ENCODE measurements at regions not wholly inside any gene's neighbourhood (a gene's known extent, or its start where the extent isn't known, plus 50 kb on each side); places are given as distances from the start of the nearest gene placed in this dataset.
A peak's percentile ranks its signal among the peaks of the same experiment; 100 is the strongest.

DNA sequence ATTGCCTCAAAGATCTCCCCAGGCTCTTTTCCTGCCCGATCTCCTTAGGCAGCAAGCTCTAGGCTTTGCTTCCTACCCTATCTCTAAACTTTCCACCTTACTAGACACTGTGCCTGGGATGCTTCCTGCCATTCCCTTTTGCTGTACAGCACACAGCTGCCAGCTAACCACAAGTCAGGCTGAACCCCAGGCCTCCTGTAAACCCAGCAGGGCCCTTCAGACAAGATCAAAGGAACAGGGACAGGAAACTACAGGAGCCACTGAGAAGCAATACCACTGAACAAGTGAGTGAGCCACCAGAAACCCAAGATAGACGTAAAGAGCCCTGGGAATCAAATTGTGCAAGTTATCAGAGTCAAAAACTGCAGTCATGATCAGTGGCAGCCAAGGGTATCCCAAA lies 180.7 kb downstream of the SUCLG1 start:
- no peak overlapping the region for H3K4me3 ChIP-seq (ENCODE audit: low read length in 2 of 2)

DNA sequence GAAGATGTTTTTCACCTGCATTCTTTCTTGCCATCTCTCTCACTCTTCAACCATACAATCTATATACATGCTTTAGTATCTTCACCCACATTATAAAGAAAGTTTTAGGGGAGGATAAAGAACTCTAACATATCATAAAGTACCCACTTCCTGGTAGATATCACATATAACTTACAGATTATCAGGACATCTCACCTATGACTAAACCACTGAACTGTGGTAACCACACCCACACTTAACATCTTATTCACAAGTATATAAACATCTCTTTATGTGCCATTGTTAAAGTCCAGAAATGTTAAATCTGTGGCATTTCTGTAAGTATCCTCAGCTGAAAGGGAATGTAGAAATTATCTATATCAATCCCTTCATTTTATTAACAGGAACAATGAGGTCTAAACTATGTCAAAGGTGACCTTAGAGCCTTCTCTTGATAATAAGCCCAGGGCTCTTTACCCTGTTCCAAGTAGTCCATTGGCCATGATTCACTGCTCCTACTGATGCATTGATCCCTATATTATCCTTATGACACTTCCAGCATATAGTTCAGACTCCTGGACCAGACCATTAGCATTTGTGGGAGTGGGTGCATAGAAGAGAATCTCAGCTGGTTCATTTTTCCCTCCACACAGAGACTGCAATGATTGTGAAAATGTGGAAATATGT lies 182.4 kb downstream of the SUCLG1 start:
- H3K36me3 Mint-ChIP-seq = no peaks in the 10 kb centered on the region
- H3K27me3 Mint-ChIP-seq = peaks cover 0 to 12% of the 10 kb centered on the region in 2 donors
- H3K27ac Mint-ChIP-seq = peak overlapping the region in 3 of 7 donors; percentile 7 to 57 (median 24)
- no peak overlapping the region for H3K4me3 ChIP-seq (ENCODE audit: low read length in 2 of 2)
- POLR2A ChIA-PET (ENCODE audit: partially characterized antibody) = no interaction called here
- H3K4me1 Mint-ChIP-seq = peaks cover 16 to 38% (median 20%) of the 10 kb centered on the region in 4 donors
- peak in 2 of 5 donors; percentile 4 to 18 for DNase-seq
- H3K4me3 Mint-ChIP-seq = peak overlapping the region in 6 of 8 donors; percentile 4 to 26 (median 10)
- H3K36me3 ChIP-seq (ENCODE audit: insufficient read depth, low read length) = no peaks in the 10 kb centered on the region
- H3K4me1 ChIP-seq (ENCODE audit: insufficient read depth, low read length) = peaks cover 25% of the 10 kb centered on the region
- H3K27ac ChIP-seq (ENCODE audit: low read depth, low read length) = no peak overlapping the region
- H3K9me3 Mint-ChIP-seq = no peaks in the 10 kb centered on the region
- H3K27me3 ChIP-seq (ENCODE audit: insufficient read depth, low read length) = no peaks in the 10 kb centered on the region
- CTCF ChIA-PET (ENCODE audit: partially characterized antibody) = no interaction called here
- intact Hi-C loops (cut with micrococcal nuclease) = no loop called here
- no peaks in the 10 kb centered on the region for H3K9me3 ChIP-seq (ENCODE audit: control insufficient read depth in 1 of 2, low read length in 2 of 2)

More for the DNA sequence above, 180.7 kb downstream of the SUCLG1 start:
- Histone ChIP-seq H3K27me3 (ENCODE audit: insufficient read depth, low read length) (no peaks in the 10 kb centered on the region), H3K9me3 (ENCODE audit: control insufficient read depth in 1 of 2, low read length in 2 of 2) (no peaks in the 10 kb centered on the region), H3K4me1 (ENCODE audit: insufficient read depth, low read length) (peaks cover 25% of the 10 kb centered on the region), H3K36me3 (ENCODE audit: insufficient read depth, low read length) (no peaks in the 10 kb centered on the region), H3K27ac (ENCODE audit: low read depth, low read length) (no peak overlapping the region)
- H3K9me3 Mint-ChIP-seq = no peaks in the 10 kb centered on the region
- ChIA-PET CTCF (ENCODE audit: partially characterized antibody) (no interaction called here), POLR2A (ENCODE audit: partially characterized antibody) (no interaction called here)
- H3K4me1 Mint-ChIP-seq = peaks cover 16 to 38% (median 20%) of the 10 kb centered on the region in 4 donors
- peaks cover 0 to 8% of the 10 kb centered on the region in 2 donors for H3K27me3 Mint-ChIP-seq
- no peaks in the 10 kb centered on the region for H3K36me3 Mint-ChIP-seq
- peak overlapping the region in 3 of 8 donors; percentile 20 to 68 (median 57) for H3K4me3 Mint-ChIP-seq
- DNase-seq = peak in 1 of 5 donors; percentile 6
- peak overlapping the region in 2 of 7 donors; percentile 48 to 58 for H3K27ac Mint-ChIP-seq
- intact Hi-C loops (cut with micrococcal nuclease) = no loop called here

GRCh38 chr2:84273406-84273805 lies 185.7 kb downstream of the SUCLG1 start:
- Histone ChIP-seq H3K4me1 (ENCODE audit: insufficient read depth, low read length) (peaks cover 20% of the 10 kb centered on the region), H3K9me3 (ENCODE audit: control insufficient read depth in 1 of 2, low read length in 2 of 2) (no peaks in the 10 kb centered on the region), H3K4me3 (ENCODE audit: low read length in 2 of 2) (no peak overlapping the region), H3K36me3 (ENCODE audit: insufficient read depth, low read length) (no peaks in the 10 kb centered on the region), H3K27ac (ENCODE audit: low read depth, low read length) (no peak overlapping the region), H3K27me3 (ENCODE audit: insufficient read depth, low read length) (no peaks in the 10 kb centered on the region)
- Mint-ChIP-seq H3K36me3 (no peaks in the 10 kb centered on the region), H3K27me3 (peaks cover 1 to 15% of the 10 kb centered on the region in 2 donors), H3K4me3 (no peak overlapping the region), H3K27ac (no peak overlapping the region), H3K4me1 (peaks cover 14 to 34% (median 18%) of the 10 kb centered on the region in 4 donors), H3K9me3 (no peaks in the 10 kb centered on the region)
- DNase-seq = no peak
- CTCF ChIA-PET (ENCODE audit: partially characterized antibody) = no interaction called here
- intact Hi-C loops (cut with micrococcal nuclease) = no loop called here
- POLR2A ChIA-PET (ENCODE audit: partially characterized antibody) = no interaction called here

- H3K9me3 ChIP-seq (ENCODE audit: control insufficient read depth in 1 of 2, low read length in 2 of 2) = no peaks in the 10 kb centered on the region
- Mint-ChIP-seq H3K36me3 (no peaks in the 10 kb centered on the region), H3K9me3 (peaks cover 0 to 2% (median 0%) of the 10 kb centered on the region in 8 donors), H3K4me1 (peaks cover 7 to 19% (median 8%) of the 10 kb centered on the region in 4 donors), H3K27me3 (peaks cover 1 to 13% of the 10 kb centered on the region in 2 donors), H3K4me3 (no peak overlapping the region), H3K27ac (no peak overlapping the region)
- no peaks in the 10 kb centered on the region for H3K36me3 ChIP-seq (ENCODE audit: insufficient read depth, low read length)
- intact Hi-C loops (cut with micrococcal nuclease) = no loop called here
- no peaks in the 10 kb centered on the region for H3K27me3 ChIP-seq (ENCODE audit: insufficient read depth, low read length)
- peaks cover 6% of the 10 kb centered on the region for H3K4me1 ChIP-seq (ENCODE audit: insufficient read depth, low read length)
- CTCF ChIA-PET (ENCODE audit: partially characterized antibody) = no interaction called here
- no peak overlapping the region for H3K27ac ChIP-seq (ENCODE audit: low read depth, low read length)
- POLR2A ChIA-PET (ENCODE audit: partially characterized antibody) = no interaction called here
- H3K4me3 ChIP-seq (ENCODE audit: low read length in 2 of 2) = no peak overlapping the region
- no peak for DNase-seq
Measured at GRCh38 chr2:84271977-84272376, 187.1 kb downstream of the SUCLG1 start.

DNA sequence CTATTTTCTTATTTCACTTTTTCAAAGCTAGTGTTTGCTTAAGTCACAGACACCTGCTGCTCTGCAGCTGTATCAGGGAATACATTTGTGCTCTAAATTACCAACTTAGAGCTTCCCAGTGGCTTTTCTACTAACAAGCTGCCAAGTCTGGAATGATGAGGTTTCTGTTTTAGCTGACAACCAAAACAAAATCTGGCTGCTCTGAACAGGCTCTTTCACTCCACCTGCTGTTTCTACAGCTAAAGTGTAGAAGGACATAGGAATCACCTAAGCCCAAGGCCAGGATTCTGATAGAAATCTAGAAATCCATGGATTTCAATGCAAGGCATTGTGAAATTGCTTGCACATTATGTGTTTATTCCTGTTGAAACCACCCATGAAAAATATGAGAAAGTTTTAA lies 201.2 kb downstream of the SUCLG1 start:
- POLR2A ChIA-PET (ENCODE audit: partially characterized antibody) = no interaction called here
- intact Hi-C loops (cut with micrococcal nuclease) = no loop called here
- no peaks in the 10 kb centered on the region for H3K4me1 ChIP-seq (ENCODE audit: insufficient read depth, low read length)
- H3K36me3 Mint-ChIP-seq = peaks cover 0 to 4% of the 10 kb centered on the region in 2 donors
- H3K4me3 Mint-ChIP-seq = no peak overlapping the region
- no peak overlapping the region for H3K27ac ChIP-seq (ENCODE audit: low read depth, low read length)
- peaks cover 9 to 15% of the 10 kb centered on the region in 2 donors for H3K27me3 Mint-ChIP-seq
- no peaks in the 10 kb centered on the region for H3K9me3 ChIP-seq (ENCODE audit: control insufficient read depth in 1 of 2, low read length in 2 of 2)
- H3K9me3 Mint-ChIP-seq = peaks cover 0 to 15% (median 7%) of the 10 kb centered on the region in 8 donors
- no peak overlapping the region for H3K27ac Mint-ChIP-seq
- DNase-seq = no peak
- H3K4me3 ChIP-seq (ENCODE audit: low read length in 2 of 2) = no peak overlapping the region
- H3K27me3 ChIP-seq (ENCODE audit: insufficient read depth, low read length) = no peaks in the 10 kb centered on the region
- CTCF ChIA-PET (ENCODE audit: partially characterized antibody) = no interaction called here
- no peaks in the 10 kb centered on the region for H3K4me1 Mint-ChIP-seq
- no peaks in the 10 kb centered on the region for H3K36me3 ChIP-seq (ENCODE audit: insufficient read depth, low read length)

DNA sequence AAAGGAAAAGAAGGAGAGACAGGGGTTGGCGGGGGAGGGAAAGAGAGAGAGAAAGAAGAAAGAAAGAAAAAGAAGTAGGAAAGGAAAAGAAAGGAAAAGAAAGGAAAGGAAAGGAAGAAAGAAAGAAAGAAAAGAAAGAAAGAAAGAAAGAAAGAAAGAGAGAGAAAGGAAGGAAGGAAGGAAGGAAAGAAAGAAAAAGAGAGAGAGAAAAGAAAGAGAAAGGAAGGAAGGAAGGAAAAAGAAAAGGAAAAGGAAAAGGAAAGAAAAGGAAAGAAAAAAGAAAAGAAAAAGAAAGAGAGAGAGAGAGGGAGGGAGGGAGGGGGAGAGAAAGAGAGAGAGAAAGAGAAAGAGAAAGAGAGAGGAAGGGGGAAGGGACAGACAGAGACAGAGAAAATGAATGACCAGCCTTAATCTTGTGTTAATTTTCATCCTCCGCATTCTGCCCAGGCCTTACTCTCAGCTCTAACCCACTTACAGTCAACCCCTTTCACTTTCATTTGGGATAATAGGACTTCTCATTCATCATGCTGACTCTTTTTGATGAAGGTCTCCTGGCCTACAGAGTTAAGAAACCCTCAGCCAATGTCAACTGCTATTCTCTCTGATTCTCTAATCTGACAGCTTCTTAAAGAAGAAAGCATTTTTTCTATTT lies 207.3 kb downstream of the SUCLG1 start:
- H3K4me3 ChIP-seq (ENCODE audit: low read length in 2 of 2) = no peak overlapping the region
- no peaks in the 10 kb centered on the region for H3K36me3 Mint-ChIP-seq
- intact Hi-C loops (cut with micrococcal nuclease) = no loop called here
- ChIA-PET POLR2A (ENCODE audit: partially characterized antibody) (no interaction called here), CTCF (ENCODE audit: partially characterized antibody) (no interaction called here)
- no peaks in the 10 kb centered on the region for H3K9me3 ChIP-seq (ENCODE audit: control insufficient read depth in 1 of 2, low read length in 2 of 2)
- no peaks in the 10 kb centered on the region for H3K4me1 ChIP-seq (ENCODE audit: insufficient read depth, low read length)
- peak overlapping the region in 1 of 7 donors; percentile 32 for H3K27ac Mint-ChIP-seq
- peaks cover 0 to 5% (median under 1%) of the 10 kb centered on the region in 4 donors for H3K4me1 Mint-ChIP-seq
- no peak overlapping the region for H3K27ac ChIP-seq (ENCODE audit: low read depth, low read length)
- no peaks in the 10 kb centered on the region for H3K27me3 ChIP-seq (ENCODE audit: insufficient read depth, low read length)
- no peaks in the 10 kb centered on the region for H3K36me3 ChIP-seq (ENCODE audit: insufficient read depth, low read length)
- peak overlapping the region in 1 of 8 donors; percentile 11 for H3K4me3 Mint-ChIP-seq
- H3K9me3 Mint-ChIP-seq = peaks cover 0 to 4% (median 0%) of the 10 kb centered on the region in 8 donors
- DNase-seq = no peak
- peaks cover 5 to 11% of the 10 kb centered on the region in 2 donors for H3K27me3 Mint-ChIP-seq

DNA sequence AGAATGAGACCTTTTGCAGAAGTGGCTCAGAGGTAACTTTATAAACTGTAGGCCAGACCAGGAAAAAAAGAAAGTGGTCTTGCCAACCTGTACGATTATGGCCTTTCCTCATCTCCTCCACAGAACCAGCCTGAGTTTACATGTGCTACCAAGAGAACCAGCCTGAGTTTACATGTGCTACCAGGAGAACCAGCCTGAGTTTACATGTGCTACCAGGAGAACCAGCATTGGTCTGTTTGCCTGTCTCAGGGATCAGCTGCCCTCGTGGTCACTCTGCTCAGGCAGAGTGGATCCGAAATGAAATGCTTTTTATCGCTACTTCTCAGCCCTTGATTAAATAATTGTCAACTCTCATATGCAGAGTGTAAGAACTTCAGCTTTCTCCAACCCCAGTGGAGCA lies 209.9 kb downstream of the SUCLG1 start:
- POLR2A ChIA-PET (ENCODE audit: partially characterized antibody) = no interaction called here
- H3K4me1 Mint-ChIP-seq = peaks cover 0 to 5% (median under 1%) of the 10 kb centered on the region in 4 donors
- CTCF ChIA-PET (ENCODE audit: partially characterized antibody) = no interaction called here

More for the DNA sequence above, 209.9 kb downstream of the SUCLG1 start:
- no peaks in the 10 kb centered on the region for H3K36me3 ChIP-seq (ENCODE audit: insufficient read depth, low read length)
- Mint-ChIP-seq H3K4me3 (no peak overlapping the region), H3K27me3 (peaks cover 4 to 5% of the 10 kb centered on the region in 2 donors), H3K9me3 (peaks cover 0 to 4% (median 0%) of the 10 kb centered on the region in 8 donors), H3K27ac (no peak overlapping the region), H3K36me3 (no peaks in the 10 kb centered on the region)
- H3K27ac ChIP-seq (ENCODE audit: low read depth, low read length) = no peak overlapping the region
- H3K9me3 ChIP-seq (ENCODE audit: control insufficient read depth in 1 of 2, low read length in 2 of 2) = no peaks in the 10 kb centered on the region
- intact Hi-C loops (cut with micrococcal nuclease) = no loop called here
- no peak overlapping the region for H3K4me3 ChIP-seq (ENCODE audit: low read length in 2 of 2)
- no peak for DNase-seq
- H3K27me3 ChIP-seq (ENCODE audit: insufficient read depth, low read length) = no peaks in the 10 kb centered on the region
- H3K4me1 ChIP-seq (ENCODE audit: insufficient read depth, low read length) = no peaks in the 10 kb centered on the region

Data from CD4-positive, alpha-beta memory T cell (primary cell).